H1 (cell line): ENCODE measurements at regions not wholly inside any gene's neighbourhood (a gene's known extent, or its start where the extent isn't known, plus 50 kb on each side); places are given as distances from the start of the nearest gene placed in this dataset.

Experiments used
- CTCF ChIA-PET: fragments of 300-600 bp; sonication (Branson Sonifier 250); formaldehyde crosslinking; loops from one replicate; lab custom pipeline; 2021; ENCODE audit not compliant: partially characterized antibody; lab: Charles Lee
- POLR2A ChIA-PET: fragments of 300-600 bp; sonication (Branson Sonifier 250); formaldehyde crosslinking; loops from one replicate; lab custom pipeline; 2021; ENCODE audit warnings: inconsistent platforms; ENCODE audit not compliant: partially characterized antibody; lab: Charles Lee
- DNase-seq, 2 experiments: peaks; one replicate each; pipeline versions ENCODE4 v3.0.0 to v3.0.0-alpha.2; 2010 to 2022; ENCODE audit warnings: low spot score in 2 of 2, low read depth in 1 of 2, mixed read lengths in 1 of 2
- FAIRE-seq: peaks from 2 replicates; lab custom pipeline; 2011; peaks lifted over from hg19 to GRCh38; lab: Jason Lieb, UNC
- H2AFZ ChIP-seq: 2 replicates; pipeline ENCODE4 v1.8.1; 2012; ENCODE audit warnings: low read length, inconsistent platforms
- H2AK5ac ChIP-seq: 2 replicates; pipeline ENCODE4 v1.6.1; 2013; ENCODE audit warnings: low read depth, low read length
- H2BK120ac ChIP-seq: replicated peaks from 2 replicates; pipeline ENCODE3; 2013; ENCODE audit warnings: low read depth, low read length, inconsistent platforms
- H2BK12ac ChIP-seq: 2 replicates; pipeline ENCODE4 v1.6.1; 2013; ENCODE audit warnings: low read depth, low read length
- H2BK15ac ChIP-seq: 2 replicates; pipeline ENCODE4 v1.6.1; 2013; ENCODE audit warnings: low read length
- H2BK20ac ChIP-seq: 2 replicates; pipeline ENCODE4 v1.6.1; 2013; ENCODE audit warnings: low read length
- H2BK5ac ChIP-seq: 2 replicates; pipeline ENCODE4 v1.6.1; 2013; ENCODE audit warnings: low read depth, low read length
- H3K14ac ChIP-seq: 2 replicates; pipeline ENCODE4 v1.6.1; 2013; ENCODE audit warnings: inconsistent platforms; ENCODE audit not compliant: insufficient read length
- H3K18ac ChIP-seq: 2 replicates; pipeline ENCODE4 v1.6.1; 2013; ENCODE audit warnings: low read length; ENCODE audit errors: extremely low read depth
- H3K23ac ChIP-seq: 2 replicates; pipeline ENCODE4 v1.6.1; 2013; ENCODE audit warnings: inconsistent platforms; ENCODE audit not compliant: insufficient read length
- H3K23me2 ChIP-seq: 2 replicates; pipeline ENCODE4 v1.6.1; 2013; ENCODE audit warnings: low read depth, low read length
- H3K27ac ChIP-seq: 2 replicates; pipeline ENCODE4 v1.6.1; 2011; ENCODE audit warnings: low read depth, low read length, inconsistent platforms
- H3K27me3 ChIP-seq, 4 experiments: replicated peaks in 1 of 4; 1 replicate in 1 of 4; 2 replicates in 3 of 4; pipeline versions ENCODE4 v1.6.1 to v1.8.1; 2011 to 2013; ENCODE audit warnings: low read length in 3 of 4, mild to moderate bottlenecking in 3 of 4, inconsistent platforms in 2 of 4, mixed read lengths in 2 of 4, moderate library complexity in 1 of 4; ENCODE audit not compliant: control insufficient read depth in 3 of 4, insufficient read depth in 3 of 4; ENCODE audit errors: extremely low read depth in 1 of 4
- H3K36me3 ChIP-seq, 4 experiments: 2 replicates each; pipeline versions ENCODE4 v1.6.1 to v1.8.1; 2011 to 2013; ENCODE audit warnings: mild to moderate bottlenecking in 4 of 4, low read length in 3 of 4, moderate library complexity in 2 of 4, control low read depth in 1 of 4, inconsistent platforms in 1 of 4; ENCODE audit not compliant: insufficient read depth in 4 of 4, control insufficient read depth in 2 of 4
- H3K4ac ChIP-seq: replicated peaks from 2 replicates; pipeline ENCODE3; 2013; ENCODE audit warnings: low read length, low read depth, mixed read lengths, inconsistent platforms; ENCODE audit not compliant: insufficient read length
- H3K4me1 ChIP-seq, 4 experiments: replicated peaks in 1 of 4; 1 replicate in 1 of 4; 2 replicates in 3 of 4; pipeline versions ENCODE4 v1.6.1 to v1.8.1; 2011 to 2013; ENCODE audit warnings: low read length in 3 of 4, inconsistent platforms in 2 of 4, mixed read lengths in 1 of 4; ENCODE audit not compliant: insufficient read depth in 4 of 4, control insufficient read depth in 3 of 4
- H3K4me2 ChIP-seq, 2 experiments: 2 replicates each; pipeline versions ENCODE4 v1.6.1 to v1.8.1; 2011 to 2013; ENCODE audit warnings: low read depth in 2 of 2, low read length in 2 of 2, control low read depth in 1 of 2, inconsistent platforms in 1 of 2, mild to moderate bottlenecking in 1 of 2; ENCODE audit not compliant: insufficient read depth in 1 of 2
- H3K4me3 ChIP-seq, 4 experiments: fragments of 200-600, 300-600 bp in 1 of 4; sonication (generic), shearing (Covaris generic), sonication (Bioruptor Twin) in 1 of 4; 2 replicates each; pipeline versions ENCODE4 v1.5.1 to v1.8.1; 2011 to 2016; ENCODE audit warnings: low read length in 4 of 4, low read depth in 3 of 4, control low read depth in 2 of 4, inconsistent platforms in 2 of 4, mild to moderate bottlenecking in 2 of 4, mixed read lengths in 1 of 4, moderate library complexity in 1 of 4; ENCODE audit not compliant: insufficient read depth in 2 of 4; ENCODE audit errors: extremely low read depth in 1 of 4
- H3K56ac ChIP-seq: replicated peaks from 2 replicates; pipeline ENCODE3; 2013; ENCODE audit warnings: low read depth, mild to moderate bottlenecking, mixed read lengths, low read length, inconsistent platforms; ENCODE audit not compliant: insufficient read length
- H3K79me1 ChIP-seq: 2 replicates; pipeline ENCODE4 v1.6.1; 2013; ENCODE audit warnings: low read depth, low read length, control low read depth
- H3K79me2 ChIP-seq, 2 experiments: 2 replicates each; pipeline versions ENCODE4 v1.6.1 to v1.8.1; 2012 to 2013; ENCODE audit warnings: low read length in 2 of 2, mild to moderate bottlenecking in 2 of 2, inconsistent platforms in 1 of 2; ENCODE audit not compliant: insufficient read depth in 2 of 2, control insufficient read depth in 1 of 2
- H3K9ac ChIP-seq, 4 experiments: replicated peaks in 1 of 4; 1 replicate in 1 of 4; 2 replicates in 3 of 4; pipeline versions ENCODE4 v1.6.1 to v1.8.1; 2011 to 2013; ENCODE audit warnings: low read depth in 3 of 4, low read length in 3 of 4, control low read depth in 2 of 4, mild to moderate bottlenecking in 2 of 4, moderate library complexity in 2 of 4, inconsistent platforms in 1 of 4; ENCODE audit errors: extremely low read depth in 1 of 4
- H3K9me3 ChIP-seq, 2 experiments: 2 replicates each; pipeline versions ENCODE4 v1.6.1 to v1.8.1; 2012 to 2013; ENCODE audit warnings: mild to moderate bottlenecking in 2 of 2, moderate library complexity in 2 of 2, control low read depth in 1 of 2, inconsistent platforms in 1 of 2, low read depth in 1 of 2, low read length in 1 of 2, mixed read lengths in 1 of 2; ENCODE audit not compliant: insufficient read depth in 2 of 2
- H4K20me1 ChIP-seq, 2 experiments: replicated peaks in 1 of 2; 2 replicates each; pipeline versions ENCODE3 to v1.8.1; 2011 to 2013; ENCODE audit warnings: inconsistent platforms in 2 of 2, low read length in 2 of 2, mild to moderate bottlenecking in 1 of 2; ENCODE audit not compliant: insufficient read depth in 2 of 2, control insufficient read depth in 1 of 2
- H4K5ac ChIP-seq: 2 replicates; pipeline ENCODE4 v1.6.1; 2013; ENCODE audit warnings: low read length, low read depth, mixed read lengths, inconsistent platforms; ENCODE audit not compliant: insufficient read length
- H4K8ac ChIP-seq: 2 replicates; pipeline ENCODE4 v1.8.0; 2013; ENCODE audit warnings: mild to moderate bottlenecking, moderate library complexity, low read length, inconsistent platforms; ENCODE audit not compliant: insufficient read depth; ENCODE audit errors: extremely low read depth
- H4K91ac ChIP-seq: replicated peaks from 2 replicates; pipeline ENCODE3; 2013; ENCODE audit warnings: low read length, mixed read lengths, inconsistent platforms; ENCODE audit not compliant: insufficient read length
- ATF2 ChIP-seq: IDR thresholded peaks from 2 replicates; pipeline ENCODE4 v1.6.1; 2012; ENCODE audit warnings: low read length, inconsistent platforms
- BCL11A ChIP-seq, 2 experiments: IDR thresholded peaks; one replicate each; pipeline ENCODE4 v1.6.1; 2011; ENCODE audit warnings: low read depth in 2 of 2, low read length in 2 of 2, mild to moderate bottlenecking in 2 of 2
- CHD2 ChIP-seq: IDR thresholded peaks from 2 replicates; pipeline ENCODE4 v1.6.1; 2012; ENCODE audit warnings: low read length, improper control_type of control experiment
- CTCF ChIP-seq, 3 experiments: IDR thresholded peaks; 1 replicate in 2 of 3; 2 replicates in 1 of 3; pipeline versions ENCODE4 v1.5.1 to v1.6.1; 2011; ENCODE audit warnings: low read length in 3 of 3, mild to moderate bottlenecking in 3 of 3, inconsistent platforms in 2 of 3, low read depth in 1 of 3, moderate library complexity in 1 of 3; ENCODE audit not compliant: insufficient read depth in 1 of 3; ENCODE audit errors: control extremely low read depth in 1 of 3
- EZH2 ChIP-seq: fragments of 200-600 bp; sonication (generic); IDR thresholded peaks from 2 replicates; pipeline ENCODE4 v1.7.1; 2012; ENCODE audit warnings: low read depth, mild to moderate bottlenecking, moderate library complexity, low read length, inconsistent platforms; ENCODE audit not compliant: severe bottlenecking
- HDAC6 ChIP-seq: IDR thresholded peaks from one replicate; pipeline ENCODE4 v1.7.1; 2012; ENCODE audit warnings: low read depth, mild to moderate bottlenecking, inconsistent platforms, low read length, moderate library complexity
- KDM5A ChIP-seq: fragments of 200-600 bp; IDR thresholded peaks from 2 replicates; pipeline ENCODE4 v1.7.1; 2012; ENCODE audit warnings: mild to moderate bottlenecking, low read length, inconsistent platforms, mixed read lengths
- MAX ChIP-seq: IDR thresholded peaks from 2 replicates; pipeline ENCODE4 v1.6.1; 2012; ENCODE audit warnings: inconsistent platforms
- RBBP5 ChIP-seq: IDR thresholded peaks from 2 replicates; pipeline ENCODE4 v1.7.1; 2012; ENCODE audit warnings: low read depth, mild to moderate bottlenecking, inconsistent platforms, low read length, moderate library complexity, borderline replicate concordance
- RFX5 ChIP-seq: IDR thresholded peaks from 2 replicates; pipeline ENCODE4 v1.6.1; 2011; ENCODE audit warnings: low read depth, low read length, improper control_type of control experiment, borderline replicate concordance
- SAP30 ChIP-seq: fragments of 300-600 bp; sonication (generic); IDR thresholded peaks from 2 replicates; pipeline ENCODE4 v1.7.1; 2012; ENCODE audit warnings: low read length, moderate library complexity, mild to moderate bottlenecking, inconsistent platforms; ENCODE audit not compliant: insufficient read depth, insufficient replicate concordance

GRCh38 chr6:113185299-113185698 is 671.8 kb upstream of the MARCKS start:
- H3K23me2 ChIP-seq = no peaks in the 10 kb centered on the region; the same call in 1 of the 2 replicates
- no peak overlapping the region for H2BK120ac ChIP-seq
- no peak overlapping the region for H4K5ac ChIP-seq
- DNase-seq (no peak), FAIRE-seq (no peak)
- no peak overlapping the region for H2BK12ac ChIP-seq
- no peak overlapping the region for H4K91ac ChIP-seq
- no peak overlapping the region for H2BK20ac ChIP-seq
- H2AK5ac ChIP-seq = no peak overlapping the region
- H2AFZ ChIP-seq = no peak overlapping the region
- no peak overlapping the region for H2BK5ac ChIP-seq
- no peak overlapping the region for H3K23ac ChIP-seq
- no peaks in the 10 kb centered on the region for H3K27me3 ChIP-seq
- no peak overlapping the region for H3K4ac ChIP-seq
- H3K79me2 ChIP-seq = no peaks in the 10 kb centered on the region
- no peak overlapping the region for H3K56ac ChIP-seq
- H3K18ac ChIP-seq = no peak overlapping the region
- CTCF ChIA-PET = no interaction called here
- no peaks in the 10 kb centered on the region for H4K20me1 ChIP-seq
- no peak overlapping the region for H3K14ac ChIP-seq
- H3K9ac ChIP-seq = no peak overlapping the region
- H3K4me3 ChIP-seq = no peak overlapping the region
- H3K27ac ChIP-seq = no peak overlapping the region
- POLR2A ChIA-PET = no interaction called here
- no peaks in the 10 kb centered on the region for H3K79me1 ChIP-seq
- H3K4me1 ChIP-seq = no peaks in the 10 kb centered on the region
- H4K8ac ChIP-seq = no peak overlapping the region
- H2BK15ac ChIP-seq = no peak overlapping the region
- no peak overlapping the region for H3K4me2 ChIP-seq
- H3K36me3 ChIP-seq = no peaks in the 10 kb centered on the region
- no peaks in the 10 kb centered on the region for H3K9me3 ChIP-seq
- TF ChIP-seq SAP30 = no peak
- no peak for TF ChIP-seq RFX5
- no peak for TF ChIP-seq CHD2
- TF ChIP-seq CTCF (IDR thresholded peaks at IDR 0.05; ENCODE audit: control extremely low read depth in 1 of 3, insufficient read depth in 1 of 3, low read depth in 1 of 3, low read length in 3 of 3) = no peak
- TF ChIP-seq EZH2 = no peak
- TF ChIP-seq HDAC6 = no peak
- TF ChIP-seq RBBP5 = no peak
- no peak for TF ChIP-seq MAX
- no peak for TF ChIP-seq KDM5A
- no peak for TF ChIP-seq ATF2
- no peak for TF ChIP-seq BCL11A (IDR thresholded peaks at IDR 0.05; ENCODE audit: low read depth in 2 of 2, low read length in 2 of 2)
